Inflammatory macrophage treated with lipopolysaccharide for 1 hour (primary cell): ENCODE measurements at regions not wholly inside any gene's neighbourhood (a gene's known extent, or its start where the extent isn't known, plus 50 kb on each side); places are given as distances from the start of the nearest gene placed in this dataset.
"Not testable (repeated sequence)": the region's sequence is repeated elsewhere in the genome, so short reads cannot be mapped to it uniquely, and the experiment has no call there.

ENCODE experiments used
- DNase-seq, 2 donors: peaks; one replicate each; pipeline ENCODE4 v3.0.0-alpha.2; 2020 to 2022

DNA sequence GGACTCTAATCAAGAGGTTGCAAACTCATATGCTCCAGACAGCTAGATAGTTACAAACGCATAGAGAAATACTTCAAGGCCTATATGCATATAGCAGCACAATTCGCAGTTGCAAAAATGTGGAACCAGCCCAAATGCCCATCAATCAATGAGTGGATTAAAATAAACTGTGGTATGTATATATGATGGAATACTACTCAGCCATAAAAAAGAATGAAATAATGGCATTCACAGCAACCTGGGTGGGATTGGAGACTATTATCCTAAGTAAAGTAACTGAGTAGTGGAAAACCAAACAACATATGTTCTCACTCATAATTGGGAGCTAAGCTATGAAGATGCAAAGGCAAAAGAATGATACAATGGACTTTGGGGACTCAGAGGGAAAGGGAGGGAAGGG, 65.0 kb upstream of the ARRDC3 start:
- DNase-seq: not testable (repeated sequence)

DNA sequence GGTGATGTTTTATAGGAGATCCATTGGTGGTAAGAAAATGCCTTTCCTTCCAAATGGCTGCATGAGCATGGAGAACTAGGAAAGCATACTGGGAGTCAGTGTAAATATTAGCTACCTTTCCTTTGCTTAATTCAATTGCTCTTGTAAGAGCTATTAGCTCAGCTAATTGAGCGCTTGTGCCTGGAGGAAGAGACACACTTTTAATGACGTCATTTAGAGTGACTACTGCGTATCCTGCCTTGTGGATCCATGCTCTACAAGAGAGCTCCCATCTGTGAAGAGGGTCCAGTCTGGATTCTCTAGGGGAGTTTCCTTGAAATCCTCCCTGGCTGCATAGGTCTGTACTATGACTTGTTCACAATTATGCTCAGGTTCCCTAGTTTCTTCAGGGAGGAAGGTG, 63.8 kb upstream of the ARRDC3 start:
- not testable (repeated sequence) for DNase-seq

DNA sequence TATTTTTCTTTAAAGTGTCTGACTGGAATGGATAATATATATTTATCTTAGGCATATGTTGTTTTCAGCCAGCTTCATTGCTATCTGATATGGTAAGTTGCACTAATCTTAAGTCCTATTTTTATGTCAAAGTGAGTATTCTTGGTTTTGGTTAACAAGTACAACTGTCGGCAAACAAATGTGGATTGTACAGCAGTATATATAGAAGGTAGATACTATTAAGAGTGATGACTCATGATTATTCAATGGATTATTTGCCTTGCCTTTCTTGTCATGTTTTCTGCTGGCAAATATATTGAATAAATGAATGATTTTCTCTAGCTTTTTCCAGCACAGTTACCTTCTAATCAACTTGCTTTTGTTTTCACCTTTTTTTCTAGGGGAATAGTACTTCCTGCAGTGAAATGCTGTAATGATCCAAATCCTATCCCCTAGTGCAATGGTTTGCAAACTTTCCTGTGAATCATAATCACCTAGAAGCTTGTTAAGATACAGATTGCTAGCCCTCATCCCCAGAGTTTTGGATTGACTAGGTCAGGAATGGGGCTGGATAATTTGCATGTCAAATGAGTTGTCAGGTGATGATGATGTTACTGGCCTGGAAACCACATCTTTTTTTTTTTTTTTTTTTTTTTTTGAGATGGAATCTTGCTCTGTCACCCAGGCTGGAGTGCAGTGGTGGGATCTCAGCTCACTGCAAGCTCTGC, 60.8 kb upstream of the ARRDC3 start:
- DNase-seq: peak in 1 of 2 donors; percentile 16

DNA sequence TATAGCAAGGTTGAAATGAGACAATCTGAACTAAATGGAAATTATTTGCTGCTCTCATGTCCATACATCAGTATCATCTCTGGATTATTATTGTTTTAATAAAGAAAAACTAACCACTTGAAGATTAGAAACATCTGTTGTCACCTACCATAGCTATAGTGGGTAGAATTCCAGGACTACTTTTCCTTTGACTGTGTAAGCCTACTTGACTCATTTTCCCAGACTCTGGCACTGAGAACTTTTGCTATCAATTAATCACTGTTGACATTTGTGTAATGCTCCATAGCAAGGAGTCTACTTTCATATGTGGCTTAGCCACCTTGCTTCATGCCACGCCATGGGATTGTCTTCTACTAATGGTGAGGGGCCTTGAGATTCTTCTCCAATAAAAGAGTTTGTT, 59.9 kb upstream of the ARRDC3 start:
- no peak for DNase-seq

DNA sequence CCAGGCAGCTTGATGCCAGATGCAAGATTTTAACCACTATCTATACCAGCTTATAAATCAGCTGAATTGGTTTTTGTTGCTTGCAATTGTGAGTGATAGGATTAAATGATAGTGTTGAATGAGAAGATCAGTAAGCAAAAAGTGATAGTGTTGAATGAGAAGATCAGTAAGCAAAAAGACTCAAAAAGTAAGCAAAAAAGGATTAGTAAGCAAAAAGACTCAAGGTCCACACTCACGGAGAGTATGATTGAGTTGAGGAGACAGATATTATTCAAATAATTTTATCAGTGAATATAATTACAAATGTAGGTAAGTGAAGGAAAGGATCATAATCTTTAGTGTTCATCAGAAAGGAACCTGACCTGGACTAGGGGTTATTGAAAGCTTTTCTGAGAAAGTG, 58.0 kb upstream of the ARRDC3 start:
- no peak for DNase-seq

DNA sequence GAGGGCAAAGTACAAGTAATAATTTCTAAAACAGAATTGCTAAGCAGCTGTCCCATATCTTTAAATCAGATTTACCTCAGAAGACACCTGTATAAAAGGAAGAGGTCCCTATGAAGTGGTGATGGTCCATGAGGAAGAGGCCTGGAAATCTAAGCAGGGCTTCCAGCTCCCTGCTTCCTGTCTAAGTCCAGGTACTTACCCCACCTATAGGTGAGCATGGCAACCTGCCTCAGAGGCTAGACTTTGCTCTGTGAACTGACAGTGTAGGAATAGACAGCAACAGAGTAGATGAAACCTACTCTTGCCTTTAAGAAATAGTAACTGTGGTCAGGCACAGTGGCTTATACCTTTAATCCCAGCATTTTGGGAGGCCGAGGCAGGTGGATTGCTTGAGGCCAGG, 55.8 kb upstream of the ARRDC3 start:
- no peak for DNase-seq

DNA sequence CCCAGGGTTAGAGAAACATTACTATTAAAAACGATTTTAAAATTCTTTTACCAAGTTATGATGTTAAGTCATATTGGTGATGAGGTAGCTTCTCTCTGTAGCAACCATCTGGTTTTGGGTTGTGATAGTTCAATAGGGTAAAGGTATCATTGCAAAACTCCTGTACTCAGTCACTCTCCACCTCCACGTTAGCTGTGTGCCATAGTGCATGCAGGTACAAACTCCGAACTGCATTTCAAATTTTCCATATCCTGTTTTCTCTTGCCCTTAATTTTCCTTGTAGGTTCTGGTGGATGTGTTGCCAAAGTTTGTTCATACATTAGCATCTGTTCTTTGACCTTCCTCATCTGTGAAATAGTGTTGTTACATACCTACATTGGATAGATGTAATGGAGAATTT, 53.1 kb upstream of the ARRDC3 start:
- DNase-seq: no peak

DNA sequence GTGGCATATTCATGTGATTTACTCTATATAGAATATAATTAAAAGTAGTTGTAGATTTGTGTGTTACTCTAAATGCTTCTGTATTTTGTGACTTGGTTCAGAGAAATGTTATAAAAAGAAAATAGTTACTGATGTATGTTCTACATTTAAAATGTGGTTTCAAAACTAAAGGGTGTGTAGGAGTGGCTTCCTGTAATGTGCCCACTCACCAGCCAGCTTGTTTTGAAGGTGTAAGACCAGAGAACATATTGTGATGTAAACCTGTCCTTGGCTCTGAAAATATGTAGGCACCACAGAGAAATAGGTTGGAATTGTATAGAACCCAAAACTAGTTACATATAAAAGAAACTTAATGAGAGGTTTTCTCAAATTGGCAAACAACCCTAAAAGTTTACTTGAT, 51.2 kb upstream of the ARRDC3 start:
- DNase-seq: peak; percentile 23 to 43

DNA sequence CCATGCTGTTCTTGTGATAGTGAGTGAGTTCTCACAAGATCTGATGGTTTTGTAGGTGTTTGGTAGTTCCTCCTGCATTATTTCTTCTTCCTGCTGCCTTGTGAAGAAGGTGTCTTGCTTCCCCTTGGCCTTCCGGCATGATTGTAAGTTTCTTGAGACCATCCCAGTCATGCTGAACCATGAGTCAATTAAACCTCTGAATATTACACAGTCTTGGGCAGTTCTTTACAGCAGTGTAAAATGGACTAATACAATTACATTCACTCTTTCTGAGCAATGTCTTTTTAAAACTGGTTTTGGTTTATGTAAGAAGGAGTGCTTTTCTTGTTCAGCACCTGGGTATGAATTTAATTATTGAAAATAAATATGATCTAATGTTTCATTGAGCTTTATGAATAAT, 50.7 kb upstream of the ARRDC3 start:
- no peak for DNase-seq
